Spleen (tissue), 7 donors: ENCODE measurements at regions not wholly inside any gene's neighbourhood (a gene's known extent, or its start where the extent isn't known, plus 50 kb on each side); places are given as distances from the start of the nearest gene placed in this dataset.

Experiments
- POLR2AphosphoS5 ChIP-seq, 3 donors: sonication (generic); formaldehyde crosslinking; IDR thresholded peaks; one replicate each; pipeline ENCODE4 v1.5.1; 2017; ENCODE audit warnings: antibody characterized with exemption in 3 of 3
- TF ChIP-seq, protein P1 (sequence below), 11 experiments: fragments of 200-600 bp in 7 of 11; fragments of 450-650 bp in 4 of 11; sonication (generic) in 4 of 11; IDR thresholded peaks in 8 of 11; conservative IDR thresholded peaks in 3 of 11; 1 replicate in 7 of 11; 2 replicates in 4 of 11; pipeline versions ENCODE4 v1.4.0 to v1.8.0; 2016 to 2021; ENCODE audit warnings: antibody characterized with exemption in 11 of 11, inconsistent platforms in 4 of 11, mild to moderate bottlenecking in 1 of 11
- donor health status: DM: no; HTN: no; CAD: no; lungs with moderate emphysema.
- donor health status: DM: no; HTN: no; CAD: no.
- donor health status: DM: no; HTN: no; CAD: no.

DNA sequence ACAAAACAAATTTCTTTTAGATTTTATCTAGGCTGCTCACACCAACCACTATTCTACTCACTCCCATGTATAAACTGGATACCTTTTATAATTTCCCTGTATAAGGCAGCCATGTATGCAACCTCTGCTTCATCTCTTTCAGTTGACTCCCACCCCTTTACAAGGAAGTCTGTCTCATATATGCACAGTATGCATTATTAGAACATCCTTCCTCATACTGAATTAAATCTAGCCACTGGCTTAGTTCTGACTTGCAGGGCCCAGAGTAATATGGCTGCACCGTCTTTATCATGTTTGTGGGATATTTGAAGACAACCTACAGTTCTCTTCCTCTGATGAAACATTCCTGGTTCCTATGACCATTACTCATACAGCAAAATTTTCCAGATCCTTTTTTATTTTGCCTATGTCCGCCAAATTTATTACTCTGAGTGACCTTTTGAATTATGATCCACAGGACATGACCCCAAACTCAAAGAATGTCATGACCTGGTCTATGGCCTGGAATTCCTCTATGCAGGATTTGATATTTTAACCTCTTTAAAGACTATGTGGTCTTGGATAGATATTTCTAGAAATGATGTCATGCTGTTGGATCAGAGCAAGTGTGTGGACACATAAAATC, 76.6 kb upstream of the ITGA1 start:
- no peak for TF ChIP-seq POLR2AphosphoS5 (IDR thresholded peaks at IDR 0.05)
- TF ChIP-seq, protein P1, sequence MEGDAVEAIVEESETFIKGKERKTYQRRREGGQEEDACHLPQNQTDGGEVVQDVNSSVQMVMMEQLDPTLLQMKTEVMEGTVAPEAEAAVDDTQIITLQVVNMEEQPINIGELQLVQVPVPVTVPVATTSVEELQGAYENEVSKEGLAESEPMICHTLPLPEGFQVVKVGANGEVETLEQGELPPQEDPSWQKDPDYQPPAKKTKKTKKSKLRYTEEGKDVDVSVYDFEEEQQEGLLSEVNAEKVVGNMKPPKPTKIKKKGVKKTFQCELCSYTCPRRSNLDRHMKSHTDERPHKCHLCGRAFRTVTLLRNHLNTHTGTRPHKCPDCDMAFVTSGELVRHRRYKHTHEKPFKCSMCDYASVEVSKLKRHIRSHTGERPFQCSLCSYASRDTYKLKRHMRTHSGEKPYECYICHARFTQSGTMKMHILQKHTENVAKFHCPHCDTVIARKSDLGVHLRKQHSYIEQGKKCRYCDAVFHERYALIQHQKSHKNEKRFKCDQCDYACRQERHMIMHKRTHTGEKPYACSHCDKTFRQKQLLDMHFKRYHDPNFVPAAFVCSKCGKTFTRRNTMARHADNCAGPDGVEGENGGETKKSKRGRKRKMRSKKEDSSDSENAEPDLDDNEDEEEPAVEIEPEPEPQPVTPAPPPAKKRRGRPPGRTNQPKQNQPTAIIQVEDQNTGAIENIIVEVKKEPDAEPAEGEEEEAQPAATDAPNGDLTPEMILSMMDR (IDR thresholded peaks at IDR 0.05 in 8 of 11, conservative IDR thresholded peaks at IDR 0.05 in 3 of 11): no peak
